Spleen (tissue), 11 donors: ENCODE measurements at regions not wholly inside any gene's neighbourhood (a gene's known extent, or its start where the extent isn't known, plus 50 kb on each side); places are given as distances from the start of the nearest gene placed in this dataset.
"Not testable (repeated sequence)": the region's sequence is repeated elsewhere in the genome, so short reads cannot be mapped to it uniquely, and the experiment has no call there.

ENCODE experiments used
- DNase-seq: peaks from one replicate; pipeline ENCODE4 v3.0.0-alpha.2; 2020
- H3K27ac ChIP-seq, 8 donors: fragments of 200-600 bp; sonication (generic) in 7 of 8; 1 replicate in 4 of 8; 2 replicates in 4 of 8; pipeline versions ENCODE4 v1.5.0 to v1.8.0; 2016 to 2021; ENCODE audit warnings: inconsistent platforms in 4 of 8, mild to moderate bottlenecking in 4 of 8, moderate library complexity in 1 of 8
- H3K27me3 ChIP-seq, 7 donors: fragments of 200-600 bp; sonication (generic) in 6 of 7; replicated peaks in 1 of 7; 1 replicate in 4 of 7; 2 replicates in 3 of 7; pipeline versions ENCODE4 v1.5.0 to v1.8.0; 2016 to 2021; ENCODE audit warnings: inconsistent platforms in 3 of 7, mild to moderate bottlenecking in 1 of 7
- H3K36me3 ChIP-seq, 6 donors: fragments of 200-600 bp; sonication (generic) in 5 of 6; 1 replicate in 4 of 6; 2 replicates in 2 of 6; pipeline versions ENCODE4 v1.5.0 to v1.8.0; 2016 to 2021; ENCODE audit warnings: inconsistent platforms in 2 of 6
- H3K4me1 ChIP-seq, 6 donors: fragments of 200-600 bp; sonication (generic) in 5 of 6; 1 replicate in 3 of 6; 2 replicates in 3 of 6; pipeline versions ENCODE4 v1.5.0 to v1.8.0; 2016 to 2021; ENCODE audit warnings: inconsistent platforms in 3 of 6
- H3K4me3 ChIP-seq, 8 donors: fragments of 200-600 bp; sonication (generic) in 7 of 8; 1 replicate in 4 of 8; 2 replicates in 4 of 8; pipeline versions ENCODE4 v1.5.0 to v1.8.0; 2016 to 2021; ENCODE audit warnings: inconsistent platforms in 4 of 8, mild to moderate bottlenecking in 4 of 8, moderate library complexity in 2 of 8
- H3K9me3 ChIP-seq, 8 donors: fragments of 200-600 bp; sonication (generic) in 7 of 8; 1 replicate in 4 of 8; 2 replicates in 4 of 8; pipeline versions ENCODE4 v1.5.0 to v1.8.0; 2016 to 2021; ENCODE audit warnings: inconsistent platforms in 4 of 8
- CTCF ChIP-seq, 11 experiments: fragments of 200-600 bp in 7 of 11; fragments of 450-650 bp in 4 of 11; sonication (generic) in 4 of 11; IDR thresholded peaks in 8 of 11; conservative IDR thresholded peaks in 3 of 11; 1 replicate in 7 of 11; 2 replicates in 4 of 11; pipeline versions ENCODE4 v1.4.0 to v1.8.0; 2016 to 2021; ENCODE audit warnings: antibody characterized with exemption in 11 of 11, inconsistent platforms in 4 of 11, mild to moderate bottlenecking in 1 of 11
- POLR2A ChIP-seq, 3 donors: fragments of 450-650 bp; IDR thresholded peaks; one replicate each; pipeline ENCODE4 v1.5.1; 2017; ENCODE audit warnings: antibody characterized with exemption in 3 of 3, mild to moderate bottlenecking in 1 of 3
- POLR2AphosphoS5 ChIP-seq, 3 donors: sonication (generic); formaldehyde crosslinking; IDR thresholded peaks; one replicate each; pipeline ENCODE4 v1.5.1; 2017; ENCODE audit warnings: antibody characterized with exemption in 3 of 3
- WGBS, 5 donors: extraction: QIAGEN DNeasy Blood & Tissue Kit in 3 of 5; methylation state at CpG; one replicate each; pipeline versions ENCODE4 v1.1.5 to v1.1.7; 2013 to 2018; 5-methylcytosine and 5-hydroxymethylcytosine counted together
- intact Hi-C: fragments of 100-400 bp; cut with DNase I; formaldehyde crosslinking; loops from one replicate; pipeline ENCODE4 v1.15.0; 2023; ENCODE audit warnings: low total_unique reads
- donor health status: healthy with polysubstance abuse.
- donor health status: DM: no; HTN: no; CAD: no; lungs with moderate emphysema.
- donor health status: DM: no; HTN: no; CAD: no.
- donor health status: Bipolar disorder and iron deficiency.
- donor health status: healthy.
- donor health status: DM: no; HTN: no; CAD: no.
- donor health status: DM: yes; HTN: yes; CAD: no.

- H3K4me3 ChIP-seq, H3K4me1 ChIP-seq, H3K27me3 ChIP-seq, intact Hi-C loops, H3K27ac ChIP-seq, DNase-seq, H3K36me3 ChIP-seq: not testable (repeated sequence)
- peaks cover 0 to 16% (median 2%) of the 10 kb centered on the region in 8 donors for H3K9me3 ChIP-seq
- WGBS, 5 donors, result 91 to 97% (median 94%) methylated on average over 14 to 49 of the region's 53 CpGs
Measured at GRCh38 chr1:176396604-176397395, 66.2 kb upstream of the PAPPA2 start.

GRCh38 chr1:176391621-176392020 lies 71.4 kb upstream of the PAPPA2 start:
- Histone ChIP-seq H3K4me3 (no peak overlapping the region), H3K4me1 (no peaks in the 10 kb centered on the region), H3K9me3 (peaks cover 0 to 26% (median 5%) of the 10 kb centered on the region in 8 donors), H3K36me3 (no peaks in the 10 kb centered on the region), H3K27ac (no peak overlapping the region), H3K27me3 (no peaks in the 10 kb centered on the region)
- TF ChIP-seq POLR2AphosphoS5 (IDR thresholded peaks at IDR 0.05) (peak in 2 of 3 donors; percentile 31 to 39), CTCF (IDR thresholded peaks at IDR 0.05 in 8 of 11, conservative IDR thresholded peaks at IDR 0.05 in 3 of 11) (no peak), POLR2A (IDR thresholded peaks at IDR 0.05) (no peak)
- WGBS, 5 donors, result 40 to 66% (median 58%) methylated on average over 1 to 2 of the region's 2 CpGs
- peak; percentile 70 for DNase-seq
- intact Hi-C loops, result no loop called here

DNA sequence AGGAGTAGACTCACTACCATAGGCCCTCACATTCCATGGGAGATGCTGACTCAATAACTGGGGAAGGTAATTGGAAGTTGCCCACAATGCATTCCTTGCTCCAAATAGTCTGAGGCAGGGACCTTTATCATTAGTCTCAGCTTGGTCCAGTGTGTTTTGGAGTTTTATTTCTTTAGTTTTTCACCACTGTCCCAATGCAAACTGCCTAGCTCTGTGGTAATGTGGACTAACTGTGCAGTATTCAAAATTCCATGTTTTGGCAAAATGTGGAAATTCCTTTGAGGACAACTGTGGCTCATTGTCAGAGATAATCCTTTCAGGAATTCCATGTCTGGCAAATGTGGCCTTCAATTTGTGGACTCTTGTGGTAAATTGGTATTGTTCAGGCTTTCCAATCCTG lies 78.1 kb upstream of the PAPPA2 start:
- Histone ChIP-seq H3K4me3 (no peak overlapping the region), H3K36me3 (no peaks in the 10 kb centered on the region), H3K4me1 (no peaks in the 10 kb centered on the region), H3K9me3 (peaks cover 0 to 14% (median 3%) of the 10 kb centered on the region in 8 donors), H3K27ac (no peak overlapping the region), H3K27me3 (no peaks in the 10 kb centered on the region)
- no peak for TF ChIP-seq CTCF (IDR thresholded peaks at IDR 0.05 in 8 of 11, conservative IDR thresholded peaks at IDR 0.05 in 3 of 11)
- no peak for TF ChIP-seq POLR2AphosphoS5 (IDR thresholded peaks at IDR 0.05)
- TF ChIP-seq POLR2A (IDR thresholded peaks at IDR 0.05), result no peak
- intact Hi-C loops, result no loop called here
- DNase-seq, result no peak

DNA sequence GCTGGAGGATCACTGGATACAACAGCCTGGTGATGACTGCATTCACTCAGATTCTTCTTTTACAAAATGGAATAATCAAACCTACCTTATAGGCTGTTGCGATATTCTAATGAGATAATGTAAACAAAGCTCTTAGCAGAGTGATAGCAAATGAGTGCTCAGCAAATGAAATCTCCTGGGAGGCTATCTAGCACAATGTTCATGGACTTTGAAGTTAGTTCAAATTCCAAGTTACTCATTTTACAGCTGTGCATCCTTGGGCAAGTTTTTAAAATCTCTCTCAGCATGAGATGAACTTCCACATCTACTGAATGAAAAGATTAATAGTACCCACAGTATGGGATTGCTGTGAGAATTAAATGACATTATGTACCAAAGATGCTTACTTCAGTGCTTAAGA lies 80.8 kb upstream of the PAPPA2 start:
- 89 to 96% (median 89%) methylated on average over 1 of the region's 1 CpG for WGBS, 5 donors
- H3K27ac ChIP-seq, result no peak overlapping the region
- no peaks in the 10 kb centered on the region for H3K4me1 ChIP-seq
- no peak for TF ChIP-seq POLR2AphosphoS5 (IDR thresholded peaks at IDR 0.05)
- TF ChIP-seq POLR2A (IDR thresholded peaks at IDR 0.05), result no peak
- TF ChIP-seq CTCF (IDR thresholded peaks at IDR 0.05 in 8 of 11, conservative IDR thresholded peaks at IDR 0.05 in 3 of 11), result no peak
- no peak overlapping the region for H3K4me3 ChIP-seq
- H3K9me3 ChIP-seq, result peaks cover 0 to 4% (median 0%) of the 10 kb centered on the region in 8 donors
- H3K36me3 ChIP-seq, result no peaks in the 10 kb centered on the region
- no peak for DNase-seq
- intact Hi-C loops, result no loop called here
- H3K27me3 ChIP-seq, result no peaks in the 10 kb centered on the region
